ENCODE measurements at regions not wholly inside any gene's neighbourhood (a gene's known extent, or its start where the extent isn't known, plus 50 kb on each side); places are given as distances from the start of the nearest gene placed in this dataset.

- whole genome bisulfite sequencing: 75% methylated on average over 2 of the region's 2 CpGs
- DNase-seq (ENCODE audit: low spot score): no peak
- Histone ChIP-seq H3K9me3 (ENCODE audit: control insufficient read depth in 4 of 4, low read length in 3 of 4) (no peaks in the 10 kb centered on the region), H3K4me1 (ENCODE audit: control insufficient read depth in 4 of 4, insufficient read depth in 4 of 4, low read length in 3 of 4) (no peaks in the 10 kb centered on the region), H3K36me3 (ENCODE audit: control insufficient read depth in 4 of 4, insufficient read depth in 3 of 4, low read depth in 1 of 4, low read length in 3 of 4) (no peaks in the 10 kb centered on the region), H3K27me3 (ENCODE audit: control insufficient read depth in 4 of 4, insufficient read depth in 4 of 4, low read length in 3 of 4) (no peaks in the 10 kb centered on the region), H3K4me3 (ENCODE audit: low read depth in 1 of 3, low read length in 3 of 3) (no peak overlapping the region), H3K9ac (ENCODE audit: low read depth in 1 of 2, low read length in 2 of 2) (no peak overlapping the region), H3K27ac (ENCODE audit: low read depth in 1 of 2, low read length in 2 of 2) (no peak overlapping the region)
- TF ChIP-seq SP1 (IDR thresholded peaks at IDR 0.05) (no peak), FOXA1 (IDR thresholded peaks at IDR 0.05) (no peak), ATF3 (IDR thresholded peaks at IDR 0.05) (no peak), YY1 (IDR thresholded peaks at IDR 0.05) (no peak), RAD21 (IDR thresholded peaks at IDR 0.05) (no peak), HNF4G (IDR thresholded peaks at IDR 0.05) (no peak), MAX (IDR thresholded peaks at IDR 0.05) (no peak), RXRA (IDR thresholded peaks at IDR 0.05) (no peak), CTCF (IDR thresholded peaks at IDR 0.05; ENCODE audit: low read depth, low read length, missing input control) (no peak), TAF1 (conservative IDR thresholded peaks at IDR 0.05) (no peak), NR2F2 (IDR thresholded peaks at IDR 0.05) (no peak), REST (IDR thresholded peaks at IDR 0.05) (no peak), EGR1 (IDR thresholded peaks at IDR 0.05; ENCODE audit: low read depth in 2 of 2) (no peak), FOXA2 (IDR thresholded peaks at IDR 0.05) (no peak), JUND (IDR thresholded peaks at IDR 0.05) (no peak), ZBTB33 (IDR thresholded peaks at IDR 0.05) (no peak), HNF4A (conservative IDR thresholded peaks at IDR 0.05) (no peak), GABPA (IDR thresholded peaks at IDR 0.05 in 1 of 2, conservative IDR thresholded peaks at IDR 0.05 in 1 of 2) (no peak)
Observed at GRCh38 chr16:49003022-49003421, 278.6 kb downstream of the CBLN1 start.
